Panc1 (cell line): ENCODE measurements at regions not wholly inside any gene's neighbourhood (a gene's known extent, or its start where the extent isn't known, plus 50 kb on each side); places are given as distances from the start of the nearest gene placed in this dataset.

Experiments
- ATAC-seq: fragments of 200-7000 bp; cut with Tn5 transposase; 2 replicates; pipeline ENCODE4 v1.9.1; 2020; ENCODE audit warnings: mild to moderate bottlenecking, moderate library complexity
- BruUV-seq: library from RNA; stranded (reverse); fragments of 400-500 nt; replicated peaks from 2 replicates; lab custom pipeline; 2021; lab: Mats Ljungman, UMichigan
- CTCF ChIA-PET: fragments of 300-600 bp; sonication (Branson Sonifier 250); formaldehyde crosslinking; loops from one replicate; lab custom pipeline; 2022; ENCODE audit warnings: antibody characterized with exemption; lab: Charles Lee
- POLR2A ChIA-PET: fragments of 300-600 bp; sonication (Branson Sonifier 250); formaldehyde crosslinking; loops from one replicate; lab custom pipeline; 2022; ENCODE audit warnings: antibody characterized with exemption; lab: Charles Lee
- DNase-seq: peaks from one replicate; pipeline ENCODE4 v3.0.0-alpha.2; 2010; ENCODE audit warnings: low read depth, low spot score
- H3K27ac ChIP-seq: 2 replicates; pipeline ENCODE4 v1.5.1; 2011; ENCODE audit warnings: mild to moderate bottlenecking, low read length, inconsistent platforms
- H3K27me3 ChIP-seq: fragments of 200-500 bp; sonication (Bioruptor generic); 2 replicates; pipeline ENCODE4 v1.6.0; 2014; ENCODE audit warnings: low read length, inconsistent platforms; ENCODE audit not compliant: control insufficient read depth, insufficient read depth
- H3K36me3 ChIP-seq: fragments of 200-500 bp; sonication (Bioruptor generic); 2 replicates; pipeline ENCODE4 v1.5.1; 2014; ENCODE audit warnings: inconsistent platforms, mild to moderate bottlenecking, low read length, moderate library complexity; ENCODE audit not compliant: control insufficient read depth, insufficient read depth
- H3K4me1 ChIP-seq: 2 replicates; pipeline ENCODE4 v1.5.1; 2011; ENCODE audit warnings: inconsistent platforms, mild to moderate bottlenecking, low read length, moderate library complexity; ENCODE audit not compliant: control insufficient read depth, insufficient read depth
- H3K4me3 ChIP-seq, 2 experiments: 2 replicates each; pipeline ENCODE4 v1.5.1; 2011 to 2012; ENCODE audit warnings: low read depth in 2 of 2, low read length in 2 of 2, mild to moderate bottlenecking in 2 of 2, inconsistent platforms in 1 of 2, moderate library complexity in 1 of 2
- H3K9me3 ChIP-seq: fragments of 200-500 bp; sonication (Bioruptor generic); 2 replicates; pipeline ENCODE4 v1.5.1; 2014; ENCODE audit warnings: low read depth, mild to moderate bottlenecking, inconsistent platforms, low read length, moderate library complexity; ENCODE audit not compliant: control insufficient read depth, insufficient read depth
- CTCF ChIP-seq: fragments of 450-650 bp; IDR thresholded peaks from 2 replicates; pipeline ENCODE4 v1.5.1; 2017; ENCODE audit warnings: mild to moderate bottlenecking
- POLR2AphosphoS5 ChIP-seq: IDR thresholded peaks from 2 replicates; pipeline ENCODE4 v1.6.1; 2012; ENCODE audit warnings: mild to moderate bottlenecking, low read depth, low read length, moderate library complexity
- REST ChIP-seq, 2 experiments: IDR thresholded peaks; 2 replicates each; pipeline ENCODE4 v1.6.1; 2011 to 2012; ENCODE audit warnings: low read depth in 2 of 2, control low read depth in 1 of 2, low read length in 1 of 2, mild to moderate bottlenecking in 1 of 2, moderate library complexity in 1 of 2; ENCODE audit not compliant: insufficient read depth in 1 of 2
- SIN3A ChIP-seq: IDR thresholded peaks from 2 replicates; pipeline ENCODE4 v1.6.1; 2012; ENCODE audit warnings: low read depth, mild to moderate bottlenecking, low read length, moderate library complexity, borderline replicate concordance; ENCODE audit not compliant: insufficient read depth
- TCF7L2 ChIP-seq: IDR thresholded peaks from 2 replicates; pipeline ENCODE4 v1.6.1; 2011; ENCODE audit warnings: mild to moderate bottlenecking, low read depth, low read length, inconsistent platforms
- in situ Hi-C: cut with HindIII; loops from 2 replicates; pipeline ENCODE4 v1.10.0; 2016; ENCODE audit warnings: low sequenced_read_pairs, low pct_unique_long_range_greater_than_20kb
- intact Hi-C: fragments of 100-400 bp; cut with micrococcal nuclease; formaldehyde crosslinking; loops from one replicate; pipeline ENCODE4 v1.10.0; 2022; ENCODE audit not compliant: unreplicated experiment

- H3K9me3 ChIP-seq = no peaks in the 10 kb centered on the region; the same call in 1 of the 2 replicates
- in situ Hi-C loops (no loop called here), intact Hi-C loops (no loop called here)
These were observed 1030.9 kb upstream of the CELF2 start for GRCh38 chr10:9986786-9987185.

GRCh38 chr10:9987197-9987596 lies 1030.5 kb upstream of the CELF2 start:
- TF ChIP-seq CTCF = no peak
- H3K27ac ChIP-seq = no peak overlapping the region
- no peak for DNase-seq
- intact Hi-C loops = no loop called here
- H3K27me3 ChIP-seq = no peaks in the 10 kb centered on the region
- POLR2A ChIA-PET = no interaction called here
- H3K4me3 ChIP-seq = no peak overlapping the region
- H3K4me1 ChIP-seq = no peaks in the 10 kb centered on the region
- in situ Hi-C loops = no loop called here
- BruUV-seq = no TSS peak
- ATAC-seq = no peak
- CTCF ChIA-PET = interaction anchor here (0.6 kb wide), 1 partner anchor 164 kb away, joined by 3 read pairs; no protein-coding TSS in a partner anchor
- no peaks in the 10 kb centered on the region; the same call in 1 of the 2 replicates for H3K9me3 ChIP-seq
- H3K36me3 ChIP-seq = no peaks in the 10 kb centered on the region

More at GRCh38 chr10:9986786-9987185, 1030.9 kb upstream of the CELF2 start:
- Histone ChIP-seq H3K27me3 (no peaks in the 10 kb centered on the region), H3K36me3 (no peaks in the 10 kb centered on the region), H3K27ac (no peak overlapping the region), H3K4me3 (no peak overlapping the region), H3K4me1 (no peaks in the 10 kb centered on the region)
- ATAC-seq (no peak), DNase-seq (no peak)
- CTCF ChIA-PET = no interaction called here
- TF ChIP-seq POLR2AphosphoS5 (no peak), SIN3A (no peak), TCF7L2 (no peak), REST (IDR thresholded peaks at IDR 0.05; ENCODE audit: insufficient read depth in 1 of 2, low read depth in 2 of 2, low read length in 1 of 2) (no peak), CTCF (no peak)
- POLR2A ChIA-PET = no interaction called here
- BruUV-seq = no TSS peak

GRCh38 chr10:9992661-9993060 lies 1025.0 kb upstream of the CELF2 start:
- in situ Hi-C loops = no loop called here
- H3K4me3 ChIP-seq = no peak overlapping the region
- H3K27me3 ChIP-seq = no peaks in the 10 kb centered on the region
- ChIA-PET POLR2A (no interaction called here), CTCF (no interaction called here)
- H3K4me1 ChIP-seq = no peaks in the 10 kb centered on the region
- DNase-seq (no peak), ATAC-seq (no peak)
- no peak for TF ChIP-seq REST (IDR thresholded peaks at IDR 0.05; ENCODE audit: insufficient read depth in 1 of 2, low read depth in 2 of 2, low read length in 1 of 2)
- H3K36me3 ChIP-seq = no peaks in the 10 kb centered on the region
- no peaks in the 10 kb centered on the region for H3K9me3 ChIP-seq
- H3K27ac ChIP-seq = no peak overlapping the region
- intact Hi-C loops = no loop called here
- no TSS peak for BruUV-seq
